GM21447 (cell line): ENCODE measurements at regions not wholly inside any gene's neighbourhood (a gene's known extent, or its start where the extent isn't known, plus 50 kb on each side); places are given as distances from the start of the nearest gene placed in this dataset.

Experiments
- ATAC-seq: cut with Tn5 transposase; IDR thresholded peaks from one replicate; pipeline ENCODE4 v1.9.1; 2021; ENCODE audit not compliant: unreplicated experiment

GRCh38 chr6:147711476-147711875 is 203.0 kb downstream of the SAMD5 start:
- ATAC-seq = no peak

GRCh38 chr6:147712841-147713240 is 204.4 kb downstream of the SAMD5 start:
- ATAC-seq = no peak

- no peak for ATAC-seq
Observed at GRCh38 chr6:147715035-147715434, 206.5 kb downstream of the SAMD5 start.

- ATAC-seq = no peak
Observed at GRCh38 chr6:147716434-147716833, 207.9 kb downstream of the SAMD5 start.

GRCh38 chr6:147717991-147718390 is 209.5 kb downstream of the SAMD5 start:
- ATAC-seq = no peak

- ATAC-seq = no peak
Observed at GRCh38 chr6:147722158-147722557, 213.7 kb downstream of the SAMD5 start.

GRCh38 chr6:147724454-147724853 is 216.0 kb downstream of the SAMD5 start:
- no peak for ATAC-seq

- ATAC-seq = no peak
Observed at GRCh38 chr6:147726342-147726741, 217.9 kb downstream of the SAMD5 start.

GRCh38 chr6:147728903-147729302 is 220.4 kb downstream of the SAMD5 start:
- no peak for ATAC-seq

GRCh38 chr6:147733686-147734085 is 225.2 kb downstream of the SAMD5 start:
- no peak for ATAC-seq

- no peak for ATAC-seq
Observed at GRCh38 chr6:147734151-147734550, 225.7 kb downstream of the SAMD5 start.

GRCh38 chr6:147735924-147736323 is 227.4 kb downstream of the SAMD5 start:
- no peak for ATAC-seq

- ATAC-seq = no peak
Observed at GRCh38 chr6:147737115-147737514, 228.6 kb downstream of the SAMD5 start.

- ATAC-seq = no peak
Observed at GRCh38 chr6:147738099-147738498, 229.6 kb downstream of the SAMD5 start.

- ATAC-seq = peak; percentile 70
Observed at GRCh38 chr6:147738516-147739162, 230.1 kb downstream of the SAMD5 start.

GRCh38 chr6:147740326-147740725 is 231.8 kb downstream of the SAMD5 start:
- ATAC-seq = no peak

GRCh38 chr6:147740916-147741315 is 232.4 kb downstream of the SAMD5 start:
- ATAC-seq = no peak

GRCh38 chr6:147741389-147741788 is 232.9 kb downstream of the SAMD5 start:
- ATAC-seq = no peak

- no peak for ATAC-seq
Observed at GRCh38 chr6:147742440-147742839, 233.9 kb downstream of the SAMD5 start.

- ATAC-seq = no peak
Observed at GRCh38 chr6:147744012-147744411, 235.5 kb downstream of the SAMD5 start.

GRCh38 chr6:147749331-147749730 is 240.8 kb downstream of the SAMD5 start:
- ATAC-seq = no peak

GRCh38 chr6:147750413-147750812 is 241.9 kb downstream of the SAMD5 start:
- no peak for ATAC-seq

GRCh38 chr6:147751232-147751631 is 242.7 kb downstream of the SAMD5 start:
- no peak for ATAC-seq
